NT2/D1 (cell line): ENCODE measurements at regions not wholly inside any gene's neighbourhood (a gene's known extent, or its start where the extent isn't known, plus 50 kb on each side); places are given as distances from the start of the nearest gene placed in this dataset.

Experiments
- DNase-seq: peaks from one replicate; pipeline ENCODE4 v3.0.0-alpha.2; 2011; ENCODE audit warnings: low read depth, low spot score
- H3K27me3 ChIP-seq: 2 replicates; pipeline ENCODE4 v1.6.0; 2011; ENCODE audit warnings: mild to moderate bottlenecking; ENCODE audit not compliant: insufficient read length, insufficient read depth
- H3K36me3 ChIP-seq: 2 replicates; pipeline ENCODE4 v1.6.1; 2011; ENCODE audit warnings: mild to moderate bottlenecking, low read length, mixed read lengths; ENCODE audit not compliant: insufficient read depth, insufficient read length
- H3K4me1 ChIP-seq: 2 replicates; pipeline ENCODE4 v1.5.1; 2011; ENCODE audit not compliant: insufficient read depth, insufficient read length
- H3K4me3 ChIP-seq: 2 replicates; pipeline ENCODE4 v1.5.1; 2011; ENCODE audit warnings: low read depth; ENCODE audit not compliant: insufficient read length
- H3K9ac ChIP-seq: 2 replicates; pipeline ENCODE4 v1.6.0; 2011; ENCODE audit warnings: low read depth; ENCODE audit not compliant: insufficient read length
- H3K9me3 ChIP-seq: 2 replicates; pipeline ENCODE4 v1.5.1; 2011; ENCODE audit warnings: mild to moderate bottlenecking, low read length; ENCODE audit not compliant: insufficient read depth
- SUZ12 ChIP-seq: IDR thresholded peaks from 2 replicates; pipeline ENCODE4 v1.6.1; 2011; ENCODE audit not compliant: insufficient read length, insufficient read depth; ENCODE audit errors: extremely low read depth
- YY1 ChIP-seq: IDR thresholded peaks from 2 replicates; pipeline ENCODE4 v1.6.1; 2011; ENCODE audit not compliant: insufficient read length, insufficient read depth
- ZNF274 ChIP-seq: IDR thresholded peaks from 2 replicates; pipeline ENCODE4 v1.6.1; 2011; ENCODE audit warnings: mild to moderate bottlenecking, low read depth, low read length

GRCh38 chr2:217247476-217247875 is 387.6 kb upstream of the TNP1 start:
- no peak for TF ChIP-seq SUZ12
- TF ChIP-seq YY1 = no peak
- TF ChIP-seq ZNF274 = no peak
- Histone ChIP-seq H3K4me3 (no peak overlapping the region), H3K36me3 (no peaks in the 10 kb centered on the region), H3K9me3 (no peaks in the 10 kb centered on the region), H3K27me3 (peaks cover 22% of the 10 kb centered on the region), H3K4me1 (no peaks in the 10 kb centered on the region), H3K9ac (no peak overlapping the region)
- DNase-seq = no peak

- TF ChIP-seq SUZ12 = no peak
- TF ChIP-seq YY1 = no peak
- no peak for TF ChIP-seq ZNF274
- Histone ChIP-seq H3K9me3 (no peaks in the 10 kb centered on the region), H3K9ac (no peak overlapping the region), H3K36me3 (no peaks in the 10 kb centered on the region), H3K4me1 (no peaks in the 10 kb centered on the region), H3K4me3 (no peak overlapping the region), H3K27me3 (peaks cover 15% of the 10 kb centered on the region)
- no peak for DNase-seq
Measured at GRCh38 chr2:217246108-217246507, 386.2 kb upstream of the TNP1 start.

GRCh38 chr2:217244815-217245214 is 385.0 kb upstream of the TNP1 start:
- H3K9ac ChIP-seq = no peak overlapping the region
- no peaks in the 10 kb centered on the region for H3K36me3 ChIP-seq
- no peak overlapping the region for H3K4me3 ChIP-seq
- H3K27me3 ChIP-seq = peaks cover 6% of the 10 kb centered on the region
- H3K9me3 ChIP-seq = no peaks in the 10 kb centered on the region
- TF ChIP-seq YY1 = no peak
- no peak for DNase-seq
- H3K4me1 ChIP-seq = no peaks in the 10 kb centered on the region

GRCh38 chr2:217242947-217243346 is 383.1 kb upstream of the TNP1 start:
- Histone ChIP-seq H3K36me3 (no peaks in the 10 kb centered on the region), H3K4me3 (no peak overlapping the region), H3K9me3 (no peaks in the 10 kb centered on the region), H3K27me3 (peaks cover 5% of the 10 kb centered on the region), H3K4me1 (no peaks in the 10 kb centered on the region), H3K9ac (no peak overlapping the region)
- DNase-seq = no peak
- TF ChIP-seq SUZ12 (no peak), YY1 (no peak), ZNF274 (no peak)

DNA sequence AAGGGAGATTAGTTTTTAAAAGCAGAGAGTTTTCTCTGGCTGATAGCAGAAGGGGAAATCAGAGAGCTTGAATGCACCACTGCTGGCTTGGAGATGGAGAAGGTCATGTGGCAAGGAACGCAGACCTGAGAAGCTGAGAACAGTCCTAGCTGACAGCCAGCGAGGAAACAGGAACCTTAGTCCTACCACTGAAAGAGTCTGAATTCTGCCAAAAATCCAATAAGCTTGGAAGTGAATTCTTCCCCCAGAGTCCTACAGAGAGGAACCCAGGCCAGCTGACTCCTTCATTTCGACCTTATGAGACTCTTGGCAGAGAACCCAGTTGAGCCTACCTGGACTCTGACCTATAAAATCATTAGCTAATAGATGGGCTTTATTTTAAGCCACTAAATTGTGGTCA is 371.9 kb upstream of the TNP1 start:
- H3K9me3 ChIP-seq = no peaks in the 10 kb centered on the region
- H3K9ac ChIP-seq = no peak overlapping the region
- no peak for TF ChIP-seq YY1
- TF ChIP-seq SUZ12 = no peak
- TF ChIP-seq ZNF274 = no peak
- no peak overlapping the region for H3K4me3 ChIP-seq
- H3K36me3 ChIP-seq = no peaks in the 10 kb centered on the region
- no peaks in the 10 kb centered on the region for H3K27me3 ChIP-seq
- DNase-seq = no peak
- H3K4me1 ChIP-seq = no peaks in the 10 kb centered on the region

- H3K9me3 ChIP-seq = no peaks in the 10 kb centered on the region
- H3K4me3 ChIP-seq = no peak overlapping the region
- no peaks in the 10 kb centered on the region for H3K4me1 ChIP-seq
- TF ChIP-seq SUZ12 (no peak), ZNF274 (no peak), YY1 (no peak)
- no peak for DNase-seq
- H3K27me3 ChIP-seq = no peaks in the 10 kb centered on the region
- H3K36me3 ChIP-seq = no peaks in the 10 kb centered on the region
- H3K9ac ChIP-seq = no peak overlapping the region
Measured at GRCh38 chr2:217231212-217231611, 371.3 kb upstream of the TNP1 start.

DNA sequence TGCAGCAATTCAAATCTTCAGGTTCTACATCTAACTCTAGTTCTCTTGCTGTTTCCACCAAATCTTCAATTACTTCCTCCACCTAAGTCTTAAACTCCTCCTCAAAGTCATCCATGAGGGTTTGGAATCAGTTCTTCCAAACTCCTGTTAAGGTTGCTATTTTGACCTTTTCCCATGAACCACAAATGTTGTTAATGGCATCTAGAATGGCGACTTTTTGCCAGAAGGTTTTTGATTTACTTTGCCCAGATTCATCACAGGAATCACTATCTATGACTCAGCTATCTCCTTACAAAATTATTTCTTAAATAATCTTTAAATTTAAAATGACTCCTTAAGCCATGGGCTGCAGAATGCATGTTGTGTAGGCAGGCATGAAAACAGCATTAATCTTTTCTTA is 368.9 kb upstream of the TNP1 start:
- no peak overlapping the region for H3K4me3 ChIP-seq
- no peak overlapping the region for H3K9ac ChIP-seq
- no peaks in the 10 kb centered on the region for H3K27me3 ChIP-seq
- DNase-seq = no peak
- no peaks in the 10 kb centered on the region for H3K36me3 ChIP-seq
- TF ChIP-seq ZNF274 = no peak
- TF ChIP-seq YY1 = no peak
- H3K9me3 ChIP-seq = no peaks in the 10 kb centered on the region
- no peaks in the 10 kb centered on the region for H3K4me1 ChIP-seq

DNA sequence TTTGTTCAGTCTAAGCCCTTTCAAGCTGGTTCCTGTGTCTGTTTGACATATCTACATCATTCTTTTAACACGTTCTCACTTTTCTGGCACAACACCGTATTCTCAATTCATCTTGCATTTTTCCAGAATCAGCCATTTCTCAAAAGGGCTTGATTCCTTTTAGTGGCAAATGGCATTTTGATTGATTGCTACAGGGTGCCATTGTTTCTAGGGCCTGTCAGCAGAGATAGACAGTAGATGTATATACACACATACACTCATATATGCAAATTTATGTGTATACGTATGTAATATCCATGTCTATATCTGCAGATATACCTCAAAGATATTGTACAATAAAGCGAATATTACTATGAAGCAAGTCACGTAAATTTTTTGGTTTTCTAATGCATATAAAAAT is 367.9 kb upstream of the TNP1 start:
- TF ChIP-seq SUZ12 (no peak), YY1 (no peak), ZNF274 (no peak)
- no peak for DNase-seq
- no peaks in the 10 kb centered on the region for H3K4me1 ChIP-seq

More for the DNA sequence above, 367.9 kb upstream of the TNP1 start:
- Histone ChIP-seq H3K36me3 (no peaks in the 10 kb centered on the region), H3K4me3 (no peak overlapping the region), H3K9me3 (no peaks in the 10 kb centered on the region), H3K27me3 (no peaks in the 10 kb centered on the region), H3K9ac (no peak overlapping the region)
